HG02642 (cell line): ENCODE measurements at regions not wholly inside any gene's neighbourhood (a gene's known extent, or its start where the extent isn't known, plus 50 kb on each side); places are given as distances from the start of the nearest gene placed in this dataset.

Source experiments
- ATAC-seq: cut with Tn5 transposase; IDR thresholded peaks from one replicate; pipeline ENCODE4 v1.9.1; 2021; ENCODE audit warnings: mild to moderate bottlenecking; ENCODE audit not compliant: unreplicated experiment, poor library complexity

DNA sequence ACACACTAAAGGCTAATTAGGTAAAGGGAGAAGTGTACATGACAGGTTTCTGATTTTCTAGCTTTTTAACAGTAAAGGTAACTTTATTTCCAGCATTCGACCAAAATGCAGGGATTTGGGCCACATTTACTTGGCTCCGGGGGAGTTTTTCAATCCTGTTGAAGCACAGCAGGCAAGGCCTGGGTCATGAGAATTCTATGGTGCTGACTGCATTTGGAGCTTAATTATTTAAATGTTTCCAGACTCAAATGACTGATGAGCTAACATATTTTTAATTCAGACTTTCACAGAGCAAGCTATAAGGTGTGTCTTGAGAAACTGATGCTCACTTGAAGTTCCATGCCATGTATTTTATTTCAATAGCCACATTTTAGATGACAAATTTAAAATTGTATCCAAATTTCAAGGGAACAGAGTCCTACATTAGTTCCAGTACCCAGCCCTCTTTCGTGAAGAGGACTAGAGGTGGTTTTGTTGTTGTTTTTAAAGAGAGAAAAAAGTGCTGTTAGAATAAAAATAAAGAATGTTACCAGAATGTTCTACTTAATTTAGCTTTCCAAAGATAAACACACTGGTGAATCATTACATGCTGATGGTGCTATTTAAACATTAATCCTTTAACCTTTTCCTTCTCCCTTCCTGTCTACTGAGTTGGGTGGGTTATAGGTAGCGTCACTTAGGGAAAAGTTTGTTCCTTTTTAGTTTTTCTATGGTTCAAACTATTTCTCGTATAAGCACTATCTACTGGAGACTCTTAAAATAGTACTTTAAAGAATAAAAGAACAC is 82.3 kb upstream of the PHACTR2 start:
- ATAC-seq: no peak

DNA sequence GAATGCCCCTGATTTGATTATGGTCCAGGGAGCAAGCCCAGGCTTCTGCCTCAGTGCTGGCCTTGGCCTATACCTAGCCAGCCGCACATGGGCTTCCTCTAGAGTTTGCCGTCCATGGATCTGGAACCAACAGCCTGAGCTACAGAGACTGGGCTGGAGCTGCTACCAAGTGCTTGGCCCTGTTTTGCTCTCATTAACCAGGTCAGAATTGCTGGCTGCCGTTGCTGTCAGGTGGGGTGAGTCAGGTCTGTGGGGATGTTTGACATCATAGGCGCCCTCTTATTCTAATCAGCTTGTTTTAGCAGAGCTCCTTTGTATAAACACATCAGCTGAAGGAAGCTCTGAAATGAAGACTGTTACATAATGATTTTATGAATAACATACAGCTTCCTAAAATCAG is 83.1 kb upstream of the PHACTR2 start:
- no peak for ATAC-seq

DNA sequence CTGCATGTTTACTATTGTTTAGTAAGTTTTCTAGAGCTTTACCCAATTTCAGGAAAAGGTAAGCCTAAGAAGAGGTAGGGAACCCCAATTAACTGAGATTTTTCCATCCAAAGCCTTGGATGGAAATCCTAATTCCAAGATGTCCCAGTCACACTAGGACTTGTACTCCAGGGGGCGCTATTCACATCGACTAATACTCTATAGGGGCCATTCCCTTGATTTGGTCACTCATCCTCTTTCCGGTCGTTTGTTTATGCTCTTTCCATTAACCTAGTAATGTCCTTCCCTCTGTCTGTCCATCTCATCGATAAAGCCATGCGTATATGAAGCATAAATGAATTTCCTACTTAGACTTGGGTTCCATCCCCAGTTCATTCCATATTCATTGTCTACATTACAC is 80.8 kb upstream of the FUCA2 start:
- no peak for ATAC-seq

DNA sequence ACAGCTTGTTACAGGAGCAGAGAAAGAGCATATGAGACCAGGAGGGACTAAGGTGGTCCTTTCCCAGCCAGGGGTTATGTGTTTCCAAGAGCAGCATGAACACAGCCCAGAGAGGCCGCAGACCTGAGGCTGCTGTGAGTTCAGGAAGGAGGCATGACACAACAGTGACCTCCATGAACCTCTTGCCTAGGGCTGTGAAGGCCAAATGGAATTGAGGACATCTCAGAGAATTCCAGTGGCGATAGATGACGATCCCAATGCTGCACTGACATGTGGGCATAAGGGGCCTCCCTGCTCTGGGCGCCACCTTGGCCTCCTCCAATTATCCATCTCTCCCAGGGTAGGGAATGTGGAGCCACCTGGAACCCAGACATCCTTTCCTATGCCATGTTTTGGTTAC is 79.9 kb upstream of the FUCA2 start:
- no peak for ATAC-seq

DNA sequence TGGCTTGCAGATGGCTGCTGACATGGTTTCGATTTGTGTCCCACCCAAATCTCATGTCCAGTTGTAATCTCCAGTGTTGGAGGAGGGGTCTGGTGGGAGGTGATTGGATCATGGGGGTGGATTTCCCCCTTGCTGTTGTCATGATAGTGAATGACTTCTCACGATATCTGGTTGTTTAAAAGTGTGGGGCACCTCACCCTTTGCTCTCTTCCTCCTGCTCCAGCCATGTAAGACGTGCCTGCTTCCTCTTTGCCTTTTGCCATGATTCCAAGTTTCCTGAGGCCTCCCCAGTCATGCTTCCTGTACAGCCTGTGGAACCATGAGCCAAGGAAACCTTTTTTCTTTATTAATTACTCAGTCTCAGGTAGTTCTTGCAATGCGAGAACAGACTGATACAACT is 77.6 kb upstream of the FUCA2 start:
- no peak for ATAC-seq

DNA sequence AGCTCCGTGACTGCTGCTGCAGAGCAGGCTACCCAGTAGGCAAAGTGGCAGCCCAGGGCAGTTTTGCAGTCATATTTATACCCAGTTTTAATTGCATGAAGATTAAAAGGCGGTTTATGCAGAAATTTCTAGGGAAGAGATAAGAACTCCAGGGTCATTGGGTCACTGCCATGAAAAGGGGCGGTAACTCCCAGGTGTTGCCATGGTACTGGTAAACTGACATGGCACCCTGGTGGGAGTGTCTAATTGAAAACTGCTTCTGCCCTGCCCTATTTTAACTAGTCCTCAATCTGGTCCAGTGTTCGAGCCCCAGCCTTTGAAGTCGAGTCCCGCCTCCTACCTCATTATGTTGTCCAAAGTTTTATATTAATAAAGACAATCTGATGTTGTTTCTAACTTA is 75.0 kb upstream of the FUCA2 start:
- no peak for ATAC-seq

DNA sequence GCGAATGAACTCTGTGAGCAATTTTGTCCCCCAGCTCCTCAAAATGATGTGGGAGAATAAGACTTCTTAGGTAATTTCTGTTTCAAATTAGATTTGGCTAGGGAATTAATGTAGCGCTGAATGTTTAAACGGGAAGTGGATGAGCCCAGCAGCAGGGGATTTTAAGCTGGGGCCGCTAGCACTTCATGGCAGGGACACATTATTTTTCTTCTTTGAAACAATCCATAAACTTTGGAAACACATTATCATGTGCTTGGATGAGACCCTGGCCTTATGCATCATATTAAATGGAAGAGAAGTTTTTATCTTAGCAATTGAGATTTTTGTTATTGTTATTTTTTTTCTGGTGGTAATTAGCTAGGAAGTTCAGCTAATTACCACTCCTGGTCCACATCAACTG is 74.2 kb upstream of the FUCA2 start:
- no peak for ATAC-seq

DNA sequence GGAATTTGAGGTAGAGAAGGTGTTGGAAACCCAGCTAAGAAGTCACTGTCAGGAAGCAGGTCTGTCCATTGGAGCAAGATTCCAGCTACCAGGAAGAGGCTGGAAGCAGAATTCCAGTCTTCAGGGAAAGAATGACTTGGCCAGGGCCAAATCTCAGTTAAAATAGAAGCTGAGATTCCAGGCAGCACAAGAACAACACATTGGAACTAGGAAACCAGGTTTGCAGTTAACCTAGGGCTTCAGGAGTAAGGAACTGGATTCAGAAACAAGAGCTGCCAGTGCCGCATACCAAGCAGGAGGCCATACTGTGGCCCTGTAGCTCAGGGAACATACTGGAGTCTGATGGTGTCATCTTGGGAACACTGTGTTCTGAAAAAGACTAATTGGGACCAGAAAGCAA is 73.7 kb upstream of the FUCA2 start:
- ATAC-seq: no peak

DNA sequence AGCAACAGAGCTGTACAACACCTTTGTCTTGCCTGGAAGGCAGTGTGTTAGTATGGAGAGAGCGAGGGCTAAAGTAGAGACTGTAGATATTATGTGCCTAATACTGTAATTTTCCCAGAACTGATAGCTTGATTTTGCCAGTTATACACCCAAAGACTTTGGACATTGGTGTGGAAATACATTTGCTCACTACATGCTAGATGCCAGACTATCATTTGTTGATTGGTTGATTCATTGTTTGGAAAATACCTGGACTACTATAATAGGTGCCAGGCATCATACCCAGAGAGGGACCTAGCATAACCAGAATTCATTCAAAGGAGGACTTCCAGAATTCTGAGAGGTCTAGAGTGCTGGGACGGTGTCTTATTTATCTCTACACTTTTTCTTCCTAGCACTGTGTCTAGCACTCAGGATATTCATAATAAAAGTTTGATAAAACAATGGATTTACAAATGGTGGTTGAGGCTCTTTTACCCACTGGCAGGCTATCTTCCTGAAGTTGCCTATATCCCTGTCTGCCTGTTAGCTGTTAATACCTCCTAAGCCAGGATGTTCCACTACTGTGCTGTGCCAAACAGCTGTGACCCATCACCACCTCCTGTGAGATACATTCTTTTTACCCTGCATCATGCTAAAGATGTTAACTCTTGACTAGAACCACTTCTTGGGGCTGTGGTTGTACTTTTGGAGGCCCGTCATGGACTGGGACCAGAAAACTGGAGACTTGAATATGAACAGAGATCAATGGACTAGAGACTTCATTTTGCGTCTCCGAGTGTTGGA is 72.2 kb upstream of the FUCA2 start:
- ATAC-seq: no peak

DNA sequence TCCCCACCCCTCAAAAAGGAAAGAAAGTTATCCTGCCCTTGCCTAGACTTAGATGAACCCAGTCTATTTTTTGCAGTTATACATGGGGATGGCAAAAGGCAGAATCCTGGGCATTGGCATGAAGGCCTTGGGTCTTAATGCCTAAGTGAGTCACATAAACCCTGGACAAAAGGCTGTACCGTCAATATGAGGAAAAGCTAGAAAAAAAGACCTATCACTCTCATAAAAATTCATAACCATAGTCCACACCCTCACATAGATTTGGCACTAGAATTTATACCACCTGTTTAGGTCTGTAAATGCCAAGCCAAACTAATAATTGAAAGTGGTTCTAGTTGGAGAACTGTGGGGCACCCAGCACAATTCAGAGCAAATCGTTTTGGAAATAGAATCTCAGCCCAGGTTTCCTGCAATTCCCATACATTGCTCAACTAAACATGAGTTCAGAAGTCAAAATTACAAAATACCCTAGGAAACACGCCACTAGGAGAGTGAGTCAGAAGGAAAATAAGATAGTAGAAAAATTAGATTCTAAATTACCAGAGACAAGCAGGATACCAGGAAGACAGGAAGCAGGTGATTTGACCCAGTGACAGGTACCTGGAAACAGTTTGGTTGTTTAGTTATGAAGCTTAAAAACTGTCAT is 70.4 kb upstream of the FUCA2 start:
- ATAC-seq: no peak

DNA sequence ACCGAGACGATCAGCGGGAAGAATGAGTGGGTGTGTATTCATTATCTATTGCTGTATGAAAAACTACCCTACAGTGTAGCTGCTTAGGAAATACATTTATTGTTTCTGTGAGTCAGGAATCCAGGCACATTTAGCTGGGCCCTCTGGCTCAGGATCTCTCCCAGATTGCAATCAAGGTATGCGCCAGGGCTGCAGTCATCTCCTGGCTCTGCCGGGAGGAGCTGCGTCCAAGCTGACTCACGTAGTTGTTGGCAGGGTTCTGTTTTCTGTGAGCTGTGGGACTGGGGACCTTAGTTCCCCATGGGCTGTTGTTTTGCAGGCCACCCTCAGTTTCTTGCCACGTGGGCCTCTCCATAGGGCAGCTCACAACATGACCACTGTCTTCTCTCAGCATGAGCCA is 68.2 kb upstream of the FUCA2 start:
- no peak for ATAC-seq

DNA sequence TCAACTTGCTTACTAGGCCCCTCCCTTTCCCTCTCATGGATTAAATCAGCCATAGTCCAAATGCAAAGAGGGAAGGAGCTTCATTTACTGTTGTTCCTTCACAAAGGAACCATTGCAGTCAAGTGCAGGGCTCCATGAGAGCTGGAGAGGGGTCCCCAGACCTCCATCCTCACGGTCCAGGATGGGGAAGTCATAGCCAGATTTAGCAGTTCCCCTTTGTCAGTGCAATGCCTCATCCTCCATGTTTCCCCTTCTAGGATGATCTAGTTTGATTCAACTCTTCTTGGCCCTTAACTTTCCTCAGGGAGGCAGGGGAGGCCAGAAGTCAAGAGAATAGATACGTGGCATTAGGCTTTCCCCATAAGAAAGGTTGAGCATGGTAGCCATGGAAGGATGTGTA is 66.5 kb upstream of the FUCA2 start:
- no peak for ATAC-seq

DNA sequence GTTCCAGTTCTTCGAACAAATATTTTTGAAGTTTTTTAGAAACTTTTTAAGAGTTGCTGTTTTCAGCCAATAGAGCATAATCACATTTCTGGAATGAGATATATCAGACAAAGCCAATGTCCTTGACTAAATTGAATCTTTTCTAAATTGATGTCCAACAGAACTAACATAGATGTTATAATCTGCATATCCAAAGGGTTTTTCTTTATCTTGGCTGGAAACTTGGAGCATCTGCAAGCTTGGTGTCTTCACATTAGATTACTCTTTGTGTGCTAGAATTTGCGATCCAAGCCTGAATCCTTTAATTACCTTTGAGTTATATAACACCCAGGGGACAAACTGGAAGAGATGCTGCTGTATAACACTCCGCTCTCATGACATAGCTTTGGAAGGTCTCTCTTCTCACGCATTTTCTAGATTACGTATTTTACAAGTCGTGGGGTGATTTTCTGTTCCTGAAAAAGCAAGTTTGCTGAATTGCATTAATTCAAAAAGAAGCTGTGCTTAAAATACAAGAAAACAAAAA is 64.4 kb upstream of the FUCA2 start:
- ATAC-seq: no peak

DNA sequence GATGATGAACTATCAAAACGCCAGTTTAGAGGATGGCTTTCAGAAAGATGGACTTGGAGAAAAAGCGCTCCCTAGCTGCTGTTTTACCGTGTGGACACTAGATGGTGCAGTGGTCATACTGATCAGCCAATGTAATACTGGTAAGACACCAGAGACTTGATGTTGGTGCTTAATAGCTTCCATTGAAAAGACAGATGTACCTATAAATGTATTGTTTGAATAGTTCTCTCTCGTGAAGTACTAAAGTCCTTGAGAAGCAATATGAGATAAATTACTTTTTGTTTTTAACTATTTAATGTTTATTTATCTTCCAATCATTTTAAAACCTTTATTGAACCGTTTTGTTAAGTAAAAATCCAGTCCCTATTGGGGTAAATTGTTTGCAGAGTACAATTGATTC is 63.9 kb upstream of the FUCA2 start:
- ATAC-seq: peak; percentile 90

DNA sequence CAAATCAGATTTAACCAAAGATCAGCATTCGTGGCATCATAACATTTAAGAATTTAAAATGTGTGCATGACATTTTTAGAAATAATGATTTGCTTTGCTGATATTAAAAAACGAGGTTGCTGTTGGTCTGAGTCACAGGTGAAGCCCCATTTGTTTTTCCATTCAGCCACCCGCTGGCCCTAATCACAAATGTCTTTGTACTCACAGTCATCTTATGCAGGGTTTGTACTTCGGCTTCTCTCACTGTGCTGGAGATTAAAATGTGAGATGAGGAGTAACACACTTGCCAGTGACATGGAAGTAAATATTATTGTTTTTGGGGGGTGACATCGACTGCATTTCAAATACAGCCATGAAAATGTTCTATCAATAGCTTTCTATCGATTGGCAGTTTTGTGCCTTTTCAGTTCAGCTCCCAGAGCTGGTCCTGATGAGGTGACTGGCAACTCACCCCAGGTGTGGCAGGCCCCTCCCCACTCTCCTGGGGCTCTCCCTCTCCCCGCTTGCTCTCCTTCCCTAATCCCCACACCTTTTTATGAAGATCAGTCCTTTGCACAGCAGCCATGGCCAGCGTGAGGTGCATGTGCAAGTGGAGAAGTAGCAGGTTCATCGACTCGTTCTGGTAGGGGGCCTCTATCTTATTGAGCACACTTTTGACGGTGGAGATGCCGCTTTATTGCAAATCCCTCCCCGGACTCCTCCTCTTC is 58.8 kb upstream of the FUCA2 start:
- ATAC-seq: no peak

DNA sequence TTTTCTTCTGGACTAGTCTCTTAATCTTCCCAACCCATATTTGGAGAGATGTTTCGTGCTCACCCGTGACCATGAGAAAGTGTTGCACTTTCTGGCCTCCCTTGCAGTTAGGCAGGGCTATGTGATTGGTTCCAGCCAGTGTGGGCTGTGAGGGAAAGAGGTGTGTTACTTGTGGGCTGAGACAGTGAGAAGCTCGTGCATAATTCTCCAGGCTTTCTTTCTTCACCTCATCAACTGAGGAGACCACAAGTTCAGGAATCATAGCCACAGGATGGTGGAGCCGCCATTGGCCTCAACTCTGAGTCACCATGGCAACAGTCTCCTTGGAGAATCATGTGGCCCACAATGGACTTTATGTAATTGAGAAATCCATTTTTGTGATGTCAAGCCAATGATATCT is 57.5 kb upstream of the FUCA2 start:
- no peak for ATAC-seq

DNA sequence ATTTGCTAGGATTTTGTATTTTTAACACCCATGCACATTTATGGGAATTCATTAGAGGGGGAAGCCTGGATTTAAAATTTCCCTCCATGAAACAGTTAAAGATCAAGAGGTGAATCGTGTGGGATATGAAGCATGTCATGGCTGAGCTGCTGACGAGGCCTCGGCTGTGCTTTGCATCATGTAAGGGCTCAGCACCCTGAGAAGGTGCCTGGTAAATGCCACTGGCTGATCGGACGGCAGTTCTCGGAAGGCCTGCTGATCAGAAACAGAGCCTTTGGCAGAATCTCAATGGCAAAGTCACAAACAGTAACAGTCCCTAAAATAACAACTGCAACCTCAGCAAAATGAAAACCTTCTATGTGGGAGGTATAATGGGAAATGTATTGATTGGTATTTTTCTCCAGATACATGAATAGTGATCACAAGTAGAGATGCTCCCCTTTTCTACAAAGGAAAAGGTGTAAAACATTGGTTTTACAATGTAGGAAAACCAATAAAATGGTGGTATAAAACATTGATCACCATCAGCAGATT is 53.0 kb upstream of the FUCA2 start:
- no peak for ATAC-seq

DNA sequence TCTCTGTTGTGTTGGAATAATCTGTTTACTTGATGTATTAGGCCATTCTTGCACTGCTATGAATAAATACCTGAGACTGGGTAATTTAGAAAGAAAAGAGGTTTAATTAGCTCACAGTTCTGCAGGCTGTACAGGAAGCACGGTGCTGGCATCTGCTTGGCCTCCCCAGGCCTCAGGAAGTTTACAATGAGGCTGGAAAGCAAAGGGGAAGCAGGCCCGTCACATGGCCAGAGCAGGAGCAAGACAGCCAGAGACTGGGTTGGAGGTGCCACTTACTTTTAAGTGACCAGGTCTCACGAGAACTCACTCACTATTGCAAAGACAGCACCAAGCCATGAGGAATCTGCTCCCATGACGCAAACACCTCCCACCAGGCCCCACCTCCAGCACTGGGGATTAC is 50.6 kb upstream of the FUCA2 start:
- ATAC-seq: no peak
